H1 (cell line): ENCODE measurements at regions not wholly inside any gene's neighbourhood (a gene's known extent, or its start where the extent isn't known, plus 50 kb on each side); places are given as distances from the start of the nearest gene placed in this dataset.

Source experiments
- CTCF ChIA-PET: fragments of 300-600 bp; sonication (Branson Sonifier 250); formaldehyde crosslinking; loops from one replicate; lab custom pipeline; 2021; ENCODE audit not compliant: partially characterized antibody; lab: Charles Lee
- POLR2A ChIA-PET: fragments of 300-600 bp; sonication (Branson Sonifier 250); formaldehyde crosslinking; loops from one replicate; lab custom pipeline; 2021; ENCODE audit warnings: inconsistent platforms; ENCODE audit not compliant: partially characterized antibody; lab: Charles Lee
- DNase-seq, 2 experiments: peaks; one replicate each; pipeline versions ENCODE4 v3.0.0 to v3.0.0-alpha.2; 2010 to 2022; ENCODE audit warnings: low spot score in 2 of 2, low read depth in 1 of 2, mixed read lengths in 1 of 2
- FAIRE-seq: peaks from 2 replicates; lab custom pipeline; 2011; peaks lifted over from hg19 to GRCh38; lab: Jason Lieb, UNC
- H2AFZ ChIP-seq: 2 replicates; pipeline ENCODE4 v1.8.1; 2012; ENCODE audit warnings: low read length, inconsistent platforms
- H2AK5ac ChIP-seq: 2 replicates; pipeline ENCODE4 v1.6.1; 2013; ENCODE audit warnings: low read depth, low read length
- H2BK120ac ChIP-seq: replicated peaks from 2 replicates; pipeline ENCODE3; 2013; ENCODE audit warnings: low read depth, low read length, inconsistent platforms
- H2BK12ac ChIP-seq: 2 replicates; pipeline ENCODE4 v1.6.1; 2013; ENCODE audit warnings: low read depth, low read length
- H2BK15ac ChIP-seq: 2 replicates; pipeline ENCODE4 v1.6.1; 2013; ENCODE audit warnings: low read length
- H2BK20ac ChIP-seq: 2 replicates; pipeline ENCODE4 v1.6.1; 2013; ENCODE audit warnings: low read length
- H2BK5ac ChIP-seq: 2 replicates; pipeline ENCODE4 v1.6.1; 2013; ENCODE audit warnings: low read depth, low read length
- H3K14ac ChIP-seq: 2 replicates; pipeline ENCODE4 v1.6.1; 2013; ENCODE audit warnings: inconsistent platforms; ENCODE audit not compliant: insufficient read length
- H3K18ac ChIP-seq: 2 replicates; pipeline ENCODE4 v1.6.1; 2013; ENCODE audit warnings: low read length; ENCODE audit errors: extremely low read depth
- H3K23ac ChIP-seq: 2 replicates; pipeline ENCODE4 v1.6.1; 2013; ENCODE audit warnings: inconsistent platforms; ENCODE audit not compliant: insufficient read length
- H3K23me2 ChIP-seq: 2 replicates; pipeline ENCODE4 v1.6.1; 2013; ENCODE audit warnings: low read depth, low read length
- H3K27ac ChIP-seq: 2 replicates; pipeline ENCODE4 v1.6.1; 2011; ENCODE audit warnings: low read depth, low read length, inconsistent platforms
- H3K27me3 ChIP-seq, 4 experiments: replicated peaks in 1 of 4; 1 replicate in 1 of 4; 2 replicates in 3 of 4; pipeline versions ENCODE4 v1.6.1 to v1.8.1; 2011 to 2013; ENCODE audit warnings: low read length in 3 of 4, mild to moderate bottlenecking in 3 of 4, inconsistent platforms in 2 of 4, mixed read lengths in 2 of 4, moderate library complexity in 1 of 4; ENCODE audit not compliant: control insufficient read depth in 3 of 4, insufficient read depth in 3 of 4; ENCODE audit errors: extremely low read depth in 1 of 4
- H3K36me3 ChIP-seq, 4 experiments: 2 replicates each; pipeline versions ENCODE4 v1.6.1 to v1.8.1; 2011 to 2013; ENCODE audit warnings: mild to moderate bottlenecking in 4 of 4, low read length in 3 of 4, moderate library complexity in 2 of 4, control low read depth in 1 of 4, inconsistent platforms in 1 of 4; ENCODE audit not compliant: insufficient read depth in 4 of 4, control insufficient read depth in 2 of 4
- H3K4ac ChIP-seq: replicated peaks from 2 replicates; pipeline ENCODE3; 2013; ENCODE audit warnings: low read length, low read depth, mixed read lengths, inconsistent platforms; ENCODE audit not compliant: insufficient read length
- H3K4me1 ChIP-seq, 4 experiments: replicated peaks in 1 of 4; 1 replicate in 1 of 4; 2 replicates in 3 of 4; pipeline versions ENCODE4 v1.6.1 to v1.8.1; 2011 to 2013; ENCODE audit warnings: low read length in 3 of 4, inconsistent platforms in 2 of 4, mixed read lengths in 1 of 4; ENCODE audit not compliant: insufficient read depth in 4 of 4, control insufficient read depth in 3 of 4
- H3K4me2 ChIP-seq, 2 experiments: 2 replicates each; pipeline versions ENCODE4 v1.6.1 to v1.8.1; 2011 to 2013; ENCODE audit warnings: low read depth in 2 of 2, low read length in 2 of 2, control low read depth in 1 of 2, inconsistent platforms in 1 of 2, mild to moderate bottlenecking in 1 of 2; ENCODE audit not compliant: insufficient read depth in 1 of 2
- H3K4me3 ChIP-seq, 4 experiments: fragments of 200-600, 300-600 bp in 1 of 4; sonication (generic), shearing (Covaris generic), sonication (Bioruptor Twin) in 1 of 4; 2 replicates each; pipeline versions ENCODE4 v1.5.1 to v1.8.1; 2011 to 2016; ENCODE audit warnings: low read length in 4 of 4, low read depth in 3 of 4, control low read depth in 2 of 4, inconsistent platforms in 2 of 4, mild to moderate bottlenecking in 2 of 4, mixed read lengths in 1 of 4, moderate library complexity in 1 of 4; ENCODE audit not compliant: insufficient read depth in 2 of 4; ENCODE audit errors: extremely low read depth in 1 of 4
- H3K56ac ChIP-seq: replicated peaks from 2 replicates; pipeline ENCODE3; 2013; ENCODE audit warnings: low read depth, mild to moderate bottlenecking, mixed read lengths, low read length, inconsistent platforms; ENCODE audit not compliant: insufficient read length
- H3K79me1 ChIP-seq: 2 replicates; pipeline ENCODE4 v1.6.1; 2013; ENCODE audit warnings: low read depth, low read length, control low read depth
- H3K79me2 ChIP-seq, 2 experiments: 2 replicates each; pipeline versions ENCODE4 v1.6.1 to v1.8.1; 2012 to 2013; ENCODE audit warnings: low read length in 2 of 2, mild to moderate bottlenecking in 2 of 2, inconsistent platforms in 1 of 2; ENCODE audit not compliant: insufficient read depth in 2 of 2, control insufficient read depth in 1 of 2
- H3K9ac ChIP-seq, 4 experiments: replicated peaks in 1 of 4; 1 replicate in 1 of 4; 2 replicates in 3 of 4; pipeline versions ENCODE4 v1.6.1 to v1.8.1; 2011 to 2013; ENCODE audit warnings: low read depth in 3 of 4, low read length in 3 of 4, control low read depth in 2 of 4, mild to moderate bottlenecking in 2 of 4, moderate library complexity in 2 of 4, inconsistent platforms in 1 of 4; ENCODE audit errors: extremely low read depth in 1 of 4
- H3K9me3 ChIP-seq, 2 experiments: 2 replicates each; pipeline versions ENCODE4 v1.6.1 to v1.8.1; 2012 to 2013; ENCODE audit warnings: mild to moderate bottlenecking in 2 of 2, moderate library complexity in 2 of 2, control low read depth in 1 of 2, inconsistent platforms in 1 of 2, low read depth in 1 of 2, low read length in 1 of 2, mixed read lengths in 1 of 2; ENCODE audit not compliant: insufficient read depth in 2 of 2
- H4K20me1 ChIP-seq, 2 experiments: replicated peaks in 1 of 2; 2 replicates each; pipeline versions ENCODE3 to v1.8.1; 2011 to 2013; ENCODE audit warnings: inconsistent platforms in 2 of 2, low read length in 2 of 2, mild to moderate bottlenecking in 1 of 2; ENCODE audit not compliant: insufficient read depth in 2 of 2, control insufficient read depth in 1 of 2
- H4K5ac ChIP-seq: 2 replicates; pipeline ENCODE4 v1.6.1; 2013; ENCODE audit warnings: low read length, low read depth, mixed read lengths, inconsistent platforms; ENCODE audit not compliant: insufficient read length
- H4K8ac ChIP-seq: 2 replicates; pipeline ENCODE4 v1.8.0; 2013; ENCODE audit warnings: mild to moderate bottlenecking, moderate library complexity, low read length, inconsistent platforms; ENCODE audit not compliant: insufficient read depth; ENCODE audit errors: extremely low read depth
- H4K91ac ChIP-seq: replicated peaks from 2 replicates; pipeline ENCODE3; 2013; ENCODE audit warnings: low read length, mixed read lengths, inconsistent platforms; ENCODE audit not compliant: insufficient read length
- CHD2 ChIP-seq: IDR thresholded peaks from 2 replicates; pipeline ENCODE4 v1.6.1; 2012; ENCODE audit warnings: low read length, improper control_type of control experiment
- CTBP2 ChIP-seq: IDR thresholded peaks from 2 replicates; pipeline ENCODE4 v1.7.0; 2011; ENCODE audit warnings: borderline replicate concordance, mild to moderate bottlenecking, moderate library complexity, mixed read lengths, low read length; ENCODE audit not compliant: insufficient read depth, insufficient read length
- HDAC6 ChIP-seq: IDR thresholded peaks from one replicate; pipeline ENCODE4 v1.7.1; 2012; ENCODE audit warnings: low read depth, mild to moderate bottlenecking, inconsistent platforms, low read length, moderate library complexity
- JUN ChIP-seq: IDR thresholded peaks from 2 replicates; pipeline ENCODE4 v1.6.1; 2011; ENCODE audit warnings: low read depth, mild to moderate bottlenecking, improper control_type of control experiment, low read length
- KDM5A ChIP-seq: fragments of 200-600 bp; IDR thresholded peaks from 2 replicates; pipeline ENCODE4 v1.7.1; 2012; ENCODE audit warnings: mild to moderate bottlenecking, low read length, inconsistent platforms, mixed read lengths
- TEAD4 ChIP-seq: IDR thresholded peaks from 2 replicates; pipeline ENCODE4 v1.6.1; 2012; ENCODE audit warnings: low read depth, low read length, inconsistent platforms, mixed read lengths
- WGBS, 2 experiments: shearing (Covaris generic) in 1 of 2; methylation state at CpG; one replicate each; pipeline versions ENCODE4 v1.1.6 to v1.1.7; 2013 to 2015; ENCODE audit warnings: low lambda C conversion rate in 2 of 2, mixed read lengths in 2 of 2, inconsistent platforms in 1 of 2, low coverage in 1 of 2, missing lambda C conversion rate in 1 of 2; ENCODE audit not compliant: insufficient replicate concordance in 2 of 2, insufficient coverage in 1 of 2, insufficient read length in 1 of 2; ENCODE audit errors: extremely low coverage in 1 of 2, missing lambda C conversion rate in 1 of 2; 5-methylcytosine and 5-hydroxymethylcytosine counted together

GRCh38 chr14:56896231-56896630 is 86.0 kb upstream of the OTX2 start:
- H3K27me3 ChIP-seq, result peaks cover 23 to 45% (median 39%) of the 10 kb centered on the region in 4 experiments
- H3K9me3 ChIP-seq, result no peaks in the 10 kb centered on the region
- no peak overlapping the region for H3K27ac ChIP-seq
- ChIA-PET POLR2A (interaction anchor here (0.6 to 1.0 kb wide), 4 partner anchors 154 to 236 kb away, joined by 3 to 6 read pairs (median 4); no protein-coding TSS in a partner anchor), CTCF (interaction anchor here (0.7 to 1.4 kb wide), 6 partner anchors 12 to 285 kb away, joined by 3 to 5 read pairs (median 3); no protein-coding TSS in a partner anchor)
- H3K9ac ChIP-seq, result no peak overlapping the region
- no peak overlapping the region for H2AFZ ChIP-seq
- peak overlapping the region; percentile 35 for H2BK120ac ChIP-seq
- no peak overlapping the region for H2AK5ac ChIP-seq
- H4K91ac ChIP-seq, result no peak overlapping the region
- peak overlapping the region; percentile 32; the same call in 1 of the 2 replicates for H3K18ac ChIP-seq
- H3K23me2 ChIP-seq, result peaks cover 4% of the 10 kb centered on the region
- peaks cover 22 to 51% (median 36%) of the 10 kb centered on the region in 4 experiments for H3K4me1 ChIP-seq
- no peaks in the 10 kb centered on the region for H4K20me1 ChIP-seq
- FAIRE-seq, result no peak
- DNase-seq, result no peak
- H3K14ac ChIP-seq, result no peak overlapping the region
- no peak overlapping the region for H3K23ac ChIP-seq
- 79% methylated on average over 2 of the region's 2 CpGs; no CpG with 5 or more reads in 1 of the 2 experiments for WGBS, 2 experiments
- TF ChIP-seq KDM5A (no peak), CTBP2 (no peak), HDAC6 (no peak), TEAD4 (no peak), CHD2 (no peak), JUN (no peak)
- TF ChIP-seq, all 59 proteins: peak for 0
- Histone ChIP-seq H2BK20ac (no peak overlapping the region), H2BK15ac (no peak overlapping the region), H3K4me3 (no peak overlapping the region), H3K56ac (no peak overlapping the region), H3K4ac (no peak overlapping the region), H3K79me1 (no peaks in the 10 kb centered on the region), H2BK12ac (no peak overlapping the region; the same call in 1 of the 2 replicates), H4K5ac (no peak overlapping the region), H3K36me3 (no peaks in the 10 kb centered on the region), H3K79me2 (no peaks in the 10 kb centered on the region), H4K8ac (no peak overlapping the region), H2BK5ac (no peak overlapping the region), H3K4me2 (peak overlapping the region in 1 of 2 experiments; percentile 34; a peak in 1 of 4 replicates)
